Muscle of back (tissue), 3 donors: ENCODE measurements at regions not wholly inside any gene's neighbourhood (a gene's known extent, or its start where the extent isn't known, plus 50 kb on each side); places are given as distances from the start of the nearest gene placed in this dataset.
A peak's percentile ranks its signal among the peaks of the same experiment; 100 is the strongest.

ENCODE experiments used
- DNase-seq, 3 donors: peaks; one replicate each; pipeline versions ENCODE4 v3.0.0 to v3.0.0-alpha.2; 2013

DNA sequence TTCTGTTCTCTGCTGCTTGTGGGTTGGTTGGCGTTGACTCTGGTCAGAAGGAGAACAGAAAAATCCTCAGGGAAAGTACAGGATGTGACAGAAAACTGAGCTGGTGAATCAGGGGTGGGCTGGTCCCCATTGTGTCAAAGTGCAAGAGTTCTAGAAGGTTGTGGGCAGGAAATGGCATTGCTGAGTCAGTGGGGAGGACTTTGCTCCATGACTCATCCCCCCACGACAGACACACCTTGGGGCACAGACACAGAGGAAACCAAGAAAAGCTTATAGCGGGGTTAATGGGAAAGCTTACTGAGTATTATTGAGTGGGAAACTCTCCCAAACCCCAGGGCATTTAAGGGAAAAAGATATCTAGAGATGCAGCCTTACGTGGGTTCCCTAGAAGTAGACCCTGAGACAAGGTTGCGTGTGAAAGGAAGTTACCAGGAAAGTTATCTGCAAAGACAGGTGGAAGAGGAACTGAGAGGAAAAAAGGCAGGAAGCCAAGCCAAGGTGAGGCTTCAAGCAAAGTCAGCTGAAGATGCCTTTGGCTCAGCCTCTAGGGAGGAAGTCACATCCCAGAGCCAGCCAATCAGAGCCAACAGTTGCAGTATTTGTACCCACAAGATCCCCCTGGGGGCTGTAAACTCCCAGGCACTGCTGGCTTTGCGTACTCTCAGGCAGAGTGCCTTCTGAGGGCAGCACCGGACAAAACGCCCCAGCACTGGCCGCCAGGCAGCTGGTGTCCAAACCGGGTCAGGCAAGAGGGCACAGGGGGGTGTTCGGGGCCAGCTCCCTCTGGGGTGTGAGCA, 86.4 kb downstream of the FOXL1 start:
- DNase-seq = peak in 1 of 3 donors; percentile 85

DNA sequence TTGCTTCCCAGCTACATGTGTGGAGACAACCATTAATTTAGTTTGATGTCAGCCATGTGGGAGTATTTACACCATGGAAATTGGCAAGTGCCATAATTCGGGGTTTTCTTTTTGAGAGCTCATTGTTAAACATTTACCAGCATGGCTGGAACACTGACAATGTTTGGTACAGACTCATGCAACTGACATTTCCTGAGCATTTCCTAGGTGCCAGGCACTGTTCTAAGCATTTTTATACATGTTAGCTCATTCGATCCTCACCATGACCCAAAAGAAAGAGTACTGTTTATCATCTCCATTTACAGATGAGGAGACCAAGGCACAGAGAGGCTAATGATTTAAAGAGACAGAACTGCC, 86.9 kb downstream of the FOXL1 start:
- DNase-seq = no peak

- no peak for DNase-seq
These were observed 87.6 kb downstream of the FOXL1 start for GRCh38 chr16:86665929-86666328.

DNA sequence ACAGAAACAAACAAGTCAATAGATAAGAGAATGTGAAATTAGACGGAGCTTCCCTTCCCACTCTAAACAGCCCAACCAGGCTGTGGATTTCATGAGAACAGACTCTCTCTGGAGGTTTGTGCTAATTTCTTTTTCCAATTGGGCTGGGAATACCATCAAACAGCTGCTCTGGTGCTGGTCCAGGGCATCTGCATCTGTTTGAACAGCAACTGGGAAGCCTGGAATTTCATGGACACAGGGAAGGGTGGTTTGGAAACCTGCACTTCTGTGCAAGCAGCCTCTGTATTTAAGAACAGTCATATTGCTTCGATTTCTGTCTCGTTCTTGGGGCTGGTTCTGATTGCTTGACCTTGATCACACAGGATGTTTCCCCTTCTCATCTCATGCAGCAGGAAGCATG, 88.7 kb downstream of the FOXL1 start:
- peak; percentile 45 to 85 (median 78) for DNase-seq

DNA sequence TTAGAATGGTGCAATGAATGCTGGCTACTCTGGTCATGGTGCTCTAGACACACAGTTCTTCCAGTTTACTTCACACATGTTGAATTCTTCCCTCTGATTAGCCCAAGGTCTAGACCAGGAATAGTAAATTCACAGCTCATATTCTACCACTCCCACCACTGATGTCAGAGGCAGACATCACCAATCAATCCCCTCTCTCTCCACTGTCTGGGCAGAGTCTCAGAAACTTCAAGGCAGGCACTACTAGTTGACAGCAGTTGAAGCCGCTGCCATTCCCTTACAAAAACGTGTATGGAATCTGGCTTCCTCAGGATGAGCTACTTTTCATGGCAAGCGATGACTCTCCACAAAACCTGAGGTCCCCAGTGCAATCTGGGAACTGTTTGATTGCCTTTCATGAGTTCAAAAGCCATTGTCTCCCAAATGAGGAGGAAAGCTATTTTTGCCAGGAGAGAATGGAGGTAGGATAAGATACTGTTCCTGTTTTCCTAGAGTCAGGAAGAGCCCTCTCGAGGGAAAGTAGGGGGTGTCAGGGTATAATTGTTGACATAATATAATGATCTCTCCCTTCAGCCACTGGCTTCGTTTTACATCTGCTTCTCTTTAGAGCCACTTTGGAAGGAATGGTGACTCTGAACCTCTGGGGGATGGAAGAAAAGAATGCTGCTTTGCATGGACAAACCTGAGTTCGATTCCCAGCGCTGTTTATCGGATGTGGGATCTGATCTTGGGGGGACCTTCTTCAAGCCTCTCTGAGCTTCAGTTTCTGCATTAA, 90.0 kb downstream of the FOXL1 start:
- peak in 2 of 3 donors; percentile 50 to 75 for DNase-seq

GRCh38 chr16:86669285-86669805, 91.0 kb downstream of the FOXL1 start:
- DNase-seq = no peak

DNA sequence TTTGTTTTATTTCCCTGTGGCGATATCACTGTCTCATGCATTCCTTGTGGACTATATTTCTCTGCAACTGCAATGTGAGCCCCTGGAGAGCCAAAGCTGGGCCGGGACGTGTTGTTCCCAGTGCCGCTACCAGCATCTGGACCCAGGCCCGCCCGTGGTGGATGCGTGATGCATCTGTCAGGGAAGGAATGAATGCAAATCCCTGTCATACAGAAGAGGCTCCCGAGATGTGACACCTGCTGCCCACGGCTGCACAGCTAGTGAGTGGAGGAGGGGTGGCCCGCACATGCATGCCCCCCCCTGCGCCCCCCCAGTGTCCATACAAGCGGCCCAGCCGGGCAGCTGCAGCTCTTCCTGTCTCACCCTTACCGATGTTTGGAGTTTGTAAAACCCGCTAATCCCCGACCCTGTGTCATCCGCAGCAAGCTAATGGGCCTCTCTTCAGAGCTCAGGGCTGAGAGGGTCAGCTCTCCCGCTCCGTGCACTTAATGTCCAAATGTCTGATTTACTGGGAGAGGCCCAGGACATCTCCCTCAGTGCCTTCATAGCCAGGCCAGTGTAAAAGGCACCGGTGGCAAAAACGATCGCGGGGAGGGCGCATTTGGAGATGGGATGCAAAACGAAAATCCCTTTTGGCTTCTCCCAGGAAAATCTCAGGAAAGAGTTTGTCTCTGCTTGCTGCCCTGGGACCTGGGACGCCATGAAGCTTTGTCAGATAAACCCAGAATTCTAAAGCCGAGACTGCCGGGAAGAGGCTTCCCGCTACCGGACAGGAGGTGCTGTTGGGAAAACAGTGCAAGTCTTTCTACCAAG, 91.8 kb downstream of the FOXL1 start:
- DNase-seq = peak in 1 of 3 donors; percentile 53

DNA sequence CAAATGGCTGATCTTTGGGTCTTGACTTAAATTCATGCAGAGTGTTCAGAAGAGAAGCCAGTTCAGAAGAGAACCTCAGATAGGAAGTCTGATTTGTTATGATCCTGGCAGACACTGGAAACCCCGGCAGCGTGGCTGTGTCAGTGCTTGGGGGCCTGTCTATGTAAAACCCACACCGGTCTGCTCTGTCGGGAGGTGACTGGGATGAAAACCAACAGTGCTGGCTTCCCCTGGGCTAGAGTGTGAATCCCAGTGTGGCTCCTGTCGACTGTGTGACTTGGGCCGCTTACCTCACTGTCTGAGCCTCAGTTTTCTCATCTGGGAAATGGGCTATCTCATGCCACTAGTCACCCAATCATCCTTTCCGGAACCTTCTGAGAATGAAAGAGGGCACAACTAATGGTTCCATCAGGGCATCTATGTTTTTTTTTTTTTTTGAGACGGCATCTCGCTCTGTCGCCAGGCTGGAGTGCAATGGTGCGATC, 92.4 kb downstream of the FOXL1 start:
- no peak for DNase-seq

DNA sequence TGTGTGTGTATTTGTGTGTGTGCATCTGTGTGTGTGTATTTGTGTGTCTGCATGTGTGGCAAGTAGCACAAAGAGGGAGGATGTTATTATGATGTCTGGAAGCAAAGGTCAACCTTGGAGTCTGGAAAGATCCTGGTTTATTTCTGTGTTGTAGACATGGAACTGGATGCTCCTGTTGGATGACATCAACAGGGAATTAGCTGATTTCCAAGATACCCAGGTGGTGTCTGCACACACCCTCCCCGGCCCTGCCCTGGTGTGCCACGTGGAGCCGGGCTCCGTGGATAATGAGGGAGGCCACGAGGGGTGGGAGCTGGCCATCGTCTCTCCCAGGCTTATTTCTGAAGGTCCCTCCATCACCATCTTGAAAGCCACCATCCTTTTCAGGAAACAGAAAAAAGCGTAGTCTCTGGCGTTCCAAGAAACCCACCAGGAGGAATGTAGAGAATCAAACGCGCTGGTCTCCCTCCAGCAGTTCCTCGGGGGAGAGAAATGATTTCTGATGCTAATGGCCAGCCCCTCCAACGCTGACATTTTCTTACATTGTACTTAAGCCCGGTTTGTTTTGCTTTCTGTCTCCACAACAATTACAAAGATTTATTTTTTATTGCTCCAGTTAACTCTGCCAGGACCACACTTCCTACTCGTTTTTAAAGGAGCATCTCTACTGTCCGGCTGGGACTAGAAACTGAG, 93.3 kb downstream of the FOXL1 start:
- peak; percentile 40 to 88 (median 72) for DNase-seq

DNA sequence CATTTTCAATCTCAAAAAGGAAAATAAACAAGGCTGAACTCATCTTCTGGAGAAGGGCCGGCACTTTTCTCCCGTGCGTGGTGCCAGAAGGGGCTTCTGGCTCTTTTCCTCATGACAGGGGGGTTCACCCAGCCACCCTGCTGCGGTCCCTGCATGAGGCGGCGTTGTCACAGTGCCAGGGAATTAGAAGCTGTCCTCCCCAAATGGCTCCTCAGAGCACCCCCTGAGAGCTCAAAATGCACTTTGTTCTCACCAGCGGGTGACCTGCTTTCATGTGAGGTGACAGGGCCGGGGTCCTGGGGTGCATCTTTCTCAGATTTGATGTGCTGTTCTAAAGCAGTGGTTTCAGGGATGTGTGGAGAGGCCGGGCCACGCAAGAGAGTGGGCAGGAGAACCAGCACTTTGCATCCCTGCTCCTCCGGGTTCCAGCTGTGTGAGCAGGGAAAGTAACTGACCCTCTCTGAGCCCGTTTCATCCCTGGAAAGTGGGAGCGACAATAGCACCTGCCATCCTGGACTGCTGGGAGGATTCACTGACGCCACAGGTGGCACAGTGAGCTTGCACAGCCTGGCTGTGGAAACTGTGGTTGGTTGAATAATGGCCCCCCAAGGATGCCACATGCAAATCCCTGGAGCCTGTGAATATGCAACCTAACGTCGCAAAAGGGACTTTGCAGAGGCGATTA, 94.0 kb downstream of the FOXL1 start:
- DNase-seq = no peak

DNA sequence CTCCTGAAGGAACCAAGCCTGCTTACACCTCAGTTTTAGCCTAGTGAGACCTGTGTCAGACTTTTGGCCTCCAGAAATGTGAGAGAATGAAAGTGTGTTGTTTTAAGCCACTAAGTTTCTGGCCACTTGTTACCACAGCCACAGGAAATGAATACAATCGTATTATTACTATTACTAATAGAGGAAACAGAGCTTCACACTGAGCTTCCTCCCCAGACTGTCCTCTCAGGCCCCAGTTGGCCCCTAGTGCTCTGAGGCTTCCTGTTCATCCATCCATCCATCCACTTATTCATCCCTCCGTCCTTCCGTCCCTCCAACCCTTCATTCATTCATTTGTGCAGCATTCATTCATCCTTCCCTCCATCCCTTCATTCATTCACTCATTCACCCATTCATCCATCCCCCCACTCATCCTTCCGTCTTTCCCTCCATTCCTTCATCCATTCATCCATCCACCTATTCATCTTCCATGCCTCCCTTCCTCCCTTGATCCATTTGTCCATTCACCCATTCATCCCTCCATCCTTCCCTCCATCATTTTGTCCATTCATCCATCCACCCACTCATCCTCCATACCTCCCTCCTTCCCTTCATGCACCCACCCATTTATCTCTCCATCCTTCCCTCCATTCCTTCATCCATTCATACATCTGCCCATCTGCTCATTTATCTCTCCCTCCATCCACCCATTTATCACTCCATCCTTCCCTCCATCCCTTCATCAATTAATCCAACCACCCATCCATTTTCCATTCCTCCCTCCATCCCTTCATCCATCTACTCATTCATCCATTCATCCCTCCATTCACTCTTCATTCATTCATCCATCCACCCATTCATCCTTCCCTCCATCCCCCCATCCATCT, 95.0 kb downstream of the FOXL1 start:
- DNase-seq = no peak

GRCh38 chr16:86673956-86674453, 95.7 kb downstream of the FOXL1 start:
- DNase-seq = no peak

DNA sequence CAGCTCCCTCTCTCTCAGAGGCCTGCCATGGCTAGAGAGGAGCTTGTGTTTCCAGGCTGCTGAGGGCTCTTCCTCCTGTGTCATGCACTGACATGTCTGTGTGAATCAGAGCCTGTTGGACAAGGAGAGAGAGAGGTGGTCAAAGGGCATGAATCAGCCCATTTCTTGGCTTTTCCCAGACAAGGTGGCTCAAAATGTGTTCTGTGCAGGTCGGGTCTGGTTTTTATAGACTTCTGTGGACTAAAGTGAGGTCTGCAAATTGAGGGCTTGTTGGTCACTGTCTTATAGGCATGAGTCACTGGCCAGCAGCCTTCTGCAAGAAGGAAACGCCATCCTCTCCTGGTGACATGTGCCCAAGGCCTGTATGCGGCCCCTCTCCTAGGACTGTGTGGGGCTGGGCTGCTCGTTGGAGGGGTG, 97.9 kb downstream of the FOXL1 start:
- DNase-seq = no peak

DNA sequence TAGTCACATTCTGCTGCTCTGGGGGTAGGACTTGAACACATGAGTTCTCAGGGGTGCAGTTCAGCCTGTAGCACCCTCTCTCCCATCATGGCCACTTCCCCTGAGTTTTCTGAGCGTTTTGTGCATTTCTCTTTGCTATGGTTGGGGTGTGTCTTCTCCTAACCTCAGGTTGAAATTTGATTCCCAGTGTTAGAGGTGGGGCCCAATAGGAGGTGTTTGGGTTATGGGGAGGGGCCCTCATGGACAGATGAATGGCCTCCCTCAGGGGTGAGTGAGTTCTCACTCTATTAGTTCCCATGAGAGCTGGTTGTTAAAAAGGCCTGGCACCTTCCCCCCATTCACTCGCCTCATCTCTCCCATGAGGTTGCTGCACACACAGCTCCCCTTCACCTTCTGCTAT, 101.1 kb downstream of the FOXL1 start:
- no peak for DNase-seq

DNA sequence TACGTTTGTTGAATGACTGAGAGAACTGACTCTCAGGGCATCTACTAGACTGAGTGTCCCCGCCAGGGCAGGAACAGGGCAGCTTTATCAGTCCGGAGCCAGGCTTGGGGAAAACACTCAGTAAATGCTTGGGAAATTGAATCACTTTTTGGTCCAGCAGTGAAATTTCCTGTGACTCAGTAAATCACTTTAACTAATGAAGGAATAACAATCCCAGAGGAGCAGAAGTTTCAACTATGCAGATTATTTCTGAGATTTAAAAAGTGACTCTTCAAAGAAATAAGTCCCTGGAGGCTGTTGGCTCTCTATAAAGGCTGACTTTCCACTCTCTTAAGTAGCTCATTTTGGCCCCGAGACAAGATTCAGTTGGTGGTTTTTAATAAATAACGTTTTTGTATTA, 101.8 kb downstream of the FOXL1 start:
- DNase-seq = peak in 2 of 3 donors; percentile 17 to 85

DNA sequence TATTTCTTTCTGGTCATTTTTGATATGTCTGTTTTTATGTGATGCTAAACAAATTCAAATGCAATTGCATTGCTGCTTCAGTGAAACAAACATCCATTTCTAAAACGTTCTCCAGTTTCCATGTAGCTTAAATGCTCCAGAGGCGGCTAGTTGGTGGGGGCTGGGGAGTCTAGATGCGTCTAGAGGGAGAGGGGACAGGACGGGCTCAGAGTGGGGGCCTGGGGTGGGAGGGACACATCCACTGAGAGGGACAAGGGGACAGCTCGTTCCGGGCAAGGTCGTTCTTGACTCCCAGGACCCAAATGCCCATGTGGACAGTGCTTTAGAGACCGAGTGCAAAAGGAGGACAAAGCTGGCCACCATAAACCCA, 102.3 kb downstream of the FOXL1 start:
- no peak for DNase-seq

DNA sequence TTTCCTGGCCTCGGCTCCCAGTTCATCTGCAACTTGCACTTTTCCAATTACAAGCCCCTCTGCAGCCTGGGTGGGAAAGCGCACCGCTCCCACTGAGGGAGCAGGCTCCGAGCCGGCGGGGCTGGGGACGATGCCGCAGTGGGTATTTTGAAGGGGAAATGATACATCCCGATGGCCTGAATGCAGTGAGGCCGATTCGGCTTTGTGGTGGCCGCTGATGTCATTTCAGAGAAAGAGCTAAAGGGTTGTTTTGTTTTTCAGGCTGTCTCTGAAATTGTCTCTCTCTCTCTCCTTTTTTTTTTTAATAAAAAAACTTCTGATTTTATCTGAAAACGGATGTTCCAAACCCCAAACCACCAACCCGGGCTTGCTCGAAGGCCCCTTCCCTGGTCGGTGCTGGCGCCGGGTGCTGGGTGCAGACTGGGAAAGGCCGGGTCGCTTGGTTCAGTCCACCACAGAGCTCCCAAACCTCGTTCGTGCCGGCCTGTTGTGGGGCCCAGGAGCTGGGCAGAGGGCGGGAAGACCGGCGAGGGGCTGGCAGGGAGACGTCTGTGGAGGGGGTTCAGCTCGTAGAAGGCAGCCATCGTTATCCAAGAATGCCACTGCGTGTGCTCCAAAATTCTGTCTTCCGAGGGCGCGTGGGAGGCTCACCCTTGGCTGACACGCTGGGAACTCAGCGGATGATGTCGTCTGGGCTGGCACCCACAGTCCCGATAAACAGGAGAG, 102.8 kb downstream of the FOXL1 start:
- no peak for DNase-seq

- no peak for DNase-seq
These were observed 103.4 kb downstream of the FOXL1 start for GRCh38 chr16:86681757-86682106.
